Osteoblast (primary cell): ENCODE measurements at regions not wholly inside any gene's neighbourhood (a gene's known extent, or its start where the extent isn't known, plus 50 kb on each side); places are given as distances from the start of the nearest gene placed in this dataset.

Source experiments
- DNase-seq: peaks from one replicate; pipeline ENCODE4 v3.0.0; 2011; ENCODE audit warnings: low spot score, mixed read lengths; ENCODE audit not compliant: insufficient read length; ENCODE audit errors: missing footprints
- H2AFZ ChIP-seq: 2 replicates; pipeline ENCODE4 v1.6.0; 2011; ENCODE audit warnings: mild to moderate bottlenecking, low read length
- H3K27ac ChIP-seq: 2 replicates; pipeline ENCODE4 v1.5.1; 2011; ENCODE audit warnings: mild to moderate bottlenecking, low read depth, low read length, moderate library complexity
- H3K27me3 ChIP-seq: 2 replicates; pipeline ENCODE4 v1.6.0; 2012; ENCODE audit warnings: mild to moderate bottlenecking, control low read depth, inconsistent platforms, low read length, moderate library complexity; ENCODE audit not compliant: insufficient read depth
- H3K36me3 ChIP-seq: 2 replicates; pipeline ENCODE4 v1.5.1; 2011; ENCODE audit warnings: mild to moderate bottlenecking, low read length, control low read depth, moderate library complexity; ENCODE audit not compliant: insufficient read depth
- H3K4me1 ChIP-seq: 2 replicates; pipeline ENCODE4 v1.5.1; 2011; ENCODE audit warnings: mild to moderate bottlenecking, low read length, control low read depth, moderate library complexity; ENCODE audit not compliant: insufficient read depth
- H3K4me2 ChIP-seq: 2 replicates; pipeline ENCODE4 v1.6.0; 2011; ENCODE audit warnings: mild to moderate bottlenecking, low read length; ENCODE audit not compliant: insufficient read depth
- H3K4me3 ChIP-seq: fragments of 200-600 bp; sonication (generic); 3 replicates; pipeline ENCODE4 v1.5.1; 2012; ENCODE audit warnings: mild to moderate bottlenecking, low read length, inconsistent platforms; ENCODE audit not compliant: insufficient read depth
- H3K79me2 ChIP-seq: 2 replicates; pipeline ENCODE4 v1.6.0; 2012; ENCODE audit warnings: mild to moderate bottlenecking, low read length, control low read depth, inconsistent platforms; ENCODE audit not compliant: insufficient read depth
- H3K9me3 ChIP-seq: 2 replicates; pipeline ENCODE4 v1.5.1; 2011; ENCODE audit warnings: low read depth, low read length, control low read depth
- H4K20me1 ChIP-seq: 2 replicates; pipeline ENCODE4 v1.6.0; 2012; ENCODE audit warnings: mild to moderate bottlenecking, low read length, control low read depth; ENCODE audit not compliant: insufficient read depth
- TF ChIP-seq, protein P1 (sequence below): IDR thresholded peaks from 2 replicates; pipeline ENCODE4 v1.5.1; 2011; ENCODE audit warnings: mild to moderate bottlenecking, low read depth, low read length, moderate library complexity; ENCODE audit errors: extremely low read depth

- H3K4me2 ChIP-seq = no peak overlapping the region
- no peaks in the 10 kb centered on the region for H3K27me3 ChIP-seq
- H3K4me1 ChIP-seq = no peaks in the 10 kb centered on the region
- H3K4me3 ChIP-seq = no peak overlapping the region
- H3K9me3 ChIP-seq = no peaks in the 10 kb centered on the region
- H4K20me1 ChIP-seq = no peaks in the 10 kb centered on the region
- H3K27ac ChIP-seq = no peak overlapping the region
- no peak for DNase-seq
- no peaks in the 10 kb centered on the region for H3K36me3 ChIP-seq
- no peaks in the 10 kb centered on the region for H3K79me2 ChIP-seq
- no peak overlapping the region for H2AFZ ChIP-seq
- TF ChIP-seq, protein P1, sequence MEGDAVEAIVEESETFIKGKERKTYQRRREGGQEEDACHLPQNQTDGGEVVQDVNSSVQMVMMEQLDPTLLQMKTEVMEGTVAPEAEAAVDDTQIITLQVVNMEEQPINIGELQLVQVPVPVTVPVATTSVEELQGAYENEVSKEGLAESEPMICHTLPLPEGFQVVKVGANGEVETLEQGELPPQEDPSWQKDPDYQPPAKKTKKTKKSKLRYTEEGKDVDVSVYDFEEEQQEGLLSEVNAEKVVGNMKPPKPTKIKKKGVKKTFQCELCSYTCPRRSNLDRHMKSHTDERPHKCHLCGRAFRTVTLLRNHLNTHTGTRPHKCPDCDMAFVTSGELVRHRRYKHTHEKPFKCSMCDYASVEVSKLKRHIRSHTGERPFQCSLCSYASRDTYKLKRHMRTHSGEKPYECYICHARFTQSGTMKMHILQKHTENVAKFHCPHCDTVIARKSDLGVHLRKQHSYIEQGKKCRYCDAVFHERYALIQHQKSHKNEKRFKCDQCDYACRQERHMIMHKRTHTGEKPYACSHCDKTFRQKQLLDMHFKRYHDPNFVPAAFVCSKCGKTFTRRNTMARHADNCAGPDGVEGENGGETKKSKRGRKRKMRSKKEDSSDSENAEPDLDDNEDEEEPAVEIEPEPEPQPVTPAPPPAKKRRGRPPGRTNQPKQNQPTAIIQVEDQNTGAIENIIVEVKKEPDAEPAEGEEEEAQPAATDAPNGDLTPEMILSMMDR = no peak
Measured at GRCh38 chr1:221201773-221202172, 322.5 kb downstream of the HLX start.

GRCh38 chr1:221203224-221204054 is 324.2 kb downstream of the HLX start:
- Histone ChIP-seq H3K4me3 (no peak overlapping the region), H3K9me3 (no peaks in the 10 kb centered on the region), H3K4me1 (no peaks in the 10 kb centered on the region), H2AFZ (no peak overlapping the region), H3K4me2 (no peak overlapping the region), H3K27me3 (no peaks in the 10 kb centered on the region), H4K20me1 (no peaks in the 10 kb centered on the region), H3K27ac (no peak overlapping the region), H3K36me3 (no peaks in the 10 kb centered on the region), H3K79me2 (no peaks in the 10 kb centered on the region)
- TF ChIP-seq, protein P1 = peak; percentile 82
- peak; percentile 58 for DNase-seq

GRCh38 chr1:221204055-221204833 is 325.0 kb downstream of the HLX start:
- no peak overlapping the region for H2AFZ ChIP-seq
- H3K79me2 ChIP-seq = no peaks in the 10 kb centered on the region
- no peak overlapping the region for H3K4me2 ChIP-seq
- no peak overlapping the region for H3K4me3 ChIP-seq
- no peaks in the 10 kb centered on the region for H3K4me1 ChIP-seq
- no peaks in the 10 kb centered on the region for H3K27me3 ChIP-seq
- TF ChIP-seq, protein P1 = no peak
- no peak for DNase-seq
- H3K27ac ChIP-seq = no peak overlapping the region
- no peaks in the 10 kb centered on the region for H4K20me1 ChIP-seq
- H3K9me3 ChIP-seq = no peaks in the 10 kb centered on the region
- no peaks in the 10 kb centered on the region for H3K36me3 ChIP-seq

DNA sequence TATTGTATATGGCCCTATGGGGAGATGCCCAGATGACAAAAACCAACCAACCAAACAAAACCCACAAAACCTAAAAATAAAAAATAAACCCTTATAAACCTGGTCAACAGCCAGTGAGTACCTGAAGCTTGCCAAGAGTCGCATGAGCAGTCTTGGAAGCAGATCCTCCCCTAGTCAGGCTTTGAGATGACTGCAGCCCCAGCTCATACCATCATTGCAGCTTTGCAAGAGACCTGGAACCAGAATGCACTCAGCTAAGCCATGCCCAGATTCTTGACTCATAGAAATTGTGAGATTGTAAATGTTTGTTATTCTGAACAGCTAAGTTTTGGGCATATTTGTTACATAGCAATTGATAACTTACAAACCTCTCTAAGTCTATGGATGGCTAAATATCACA is 326.8 kb downstream of the HLX start:
- Histone ChIP-seq H3K27me3 (no peaks in the 10 kb centered on the region), H3K79me2 (no peaks in the 10 kb centered on the region), H3K4me1 (no peaks in the 10 kb centered on the region), H3K4me3 (no peak overlapping the region), H3K27ac (no peak overlapping the region), H4K20me1 (no peaks in the 10 kb centered on the region), H3K9me3 (no peaks in the 10 kb centered on the region), H3K36me3 (no peaks in the 10 kb centered on the region), H2AFZ (no peak overlapping the region), H3K4me2 (no peak overlapping the region)
- DNase-seq = no peak
- TF ChIP-seq, protein P1 = no peak
